OCI-LY1 (cell line): ENCODE measurements at regions not wholly inside any gene's neighbourhood (a gene's known extent, or its start where the extent isn't known, plus 50 kb on each side); places are given as distances from the start of the nearest gene placed in this dataset.

Experiments used
- H2AFZ ChIP-seq: fragments of 200-600 bp; sonication (generic), shearing (Covaris generic); 2 replicates; pipeline ENCODE4 v1.6.0; 2014; ENCODE audit warnings: antibody characterized with exemption, mild to moderate bottlenecking, low read length
- H3F3A ChIP-seq: fragments of 200-600 bp; sonication (generic), shearing (Covaris generic); 2 replicates; pipeline ENCODE4 v1.6.0; 2014; ENCODE audit warnings: mild to moderate bottlenecking, antibody characterized with exemption, low read length, moderate library complexity; ENCODE audit not compliant: insufficient read depth
- H3K27ac ChIP-seq: fragments of 200-600 bp; sonication (generic); 2 replicates; pipeline ENCODE4 v1.5.1; 2014; ENCODE audit warnings: low read length, mixed run types, mild to moderate bottlenecking, low read depth; ENCODE audit not compliant: poor library complexity, severe bottlenecking
- H3K27me3 ChIP-seq: fragments of 200-600 bp; sonication (generic); 2 replicates; pipeline ENCODE4 v1.6.0; 2014; ENCODE audit warnings: antibody characterized with exemption, mild to moderate bottlenecking, low read length, moderate library complexity; ENCODE audit not compliant: insufficient read depth
- H3K36me3 ChIP-seq: fragments of 200-600 bp; sonication (generic); 2 replicates; pipeline ENCODE4 v1.6.1; 2014; ENCODE audit warnings: mild to moderate bottlenecking, antibody characterized with exemption, low read length, moderate library complexity, mixed read lengths; ENCODE audit not compliant: insufficient read depth
- H3K4me1 ChIP-seq: fragments of 200-600 bp; sonication (generic); 2 replicates; pipeline ENCODE4 v1.5.1; 2014; ENCODE audit warnings: mild to moderate bottlenecking, low read length, moderate library complexity; ENCODE audit not compliant: insufficient read depth, severe bottlenecking
- H3K4me2 ChIP-seq: fragments of 200-600 bp; sonication (generic), shearing (Covaris generic); 2 replicates; pipeline ENCODE4 v1.6.1; 2014; ENCODE audit warnings: low read length
- H3K4me3 ChIP-seq: fragments of 200-600 bp; sonication (generic); 2 replicates; pipeline ENCODE4 v1.5.1; 2014; ENCODE audit warnings: low read length, low read depth, mild to moderate bottlenecking, mixed read lengths; ENCODE audit not compliant: poor library complexity, severe bottlenecking
- H3K79me2 ChIP-seq: fragments of 200-600 bp; shearing (Covaris generic); 2 replicates; pipeline ENCODE4 v1.6.1; 2016; ENCODE audit warnings: mixed run types, low read length, mixed read lengths; ENCODE audit not compliant: insufficient read depth
- H3K9ac ChIP-seq: fragments of 200-600 bp; sonication (generic), shearing (Covaris generic); 2 replicates; pipeline ENCODE4 v1.6.1; 2014; ENCODE audit warnings: mild to moderate bottlenecking, low read length, mixed read lengths
- H3K9me2 ChIP-seq: fragments of 200-600 bp; sonication (generic), shearing (Covaris generic); 2 replicates; pipeline ENCODE4 v1.6.1; 2014; ENCODE audit warnings: low read depth, mild to moderate bottlenecking, low read length, mixed read lengths
- H3K9me3 ChIP-seq: fragments of 200-600 bp; shearing (Covaris generic); 2 replicates; pipeline ENCODE4 v1.6.1; 2014; ENCODE audit warnings: low read length, mixed read lengths
- H4K20me1 ChIP-seq: fragments of 200-600 bp; sonication (generic), shearing (Covaris generic); 2 replicates; pipeline ENCODE4 v1.6.0; 2016; ENCODE audit warnings: mild to moderate bottlenecking, low read length; ENCODE audit not compliant: insufficient read depth
- EZH2 ChIP-seq: fragments of 200-600 bp; sonication (generic), shearing (Covaris generic); IDR thresholded peaks from 2 replicates; pipeline ENCODE4 v1.8.0; 2017; ENCODE audit warnings: borderline replicate concordance, mixed run types, mild to moderate bottlenecking, antibody characterized with exemption, low read length, moderate library complexity, mixed read lengths
- TF ChIP-seq, protein P1 (sequence below): fragments of 200-600 bp; sonication (generic), shearing (Covaris generic); IDR thresholded peaks from 2 replicates; pipeline ENCODE4 v1.5.1; 2017; ENCODE audit warnings: mild to moderate bottlenecking, antibody characterized with exemption, low read length, moderate library complexity, mixed read lengths

GRCh38 chr16:50889746-50890145 is 147.9 kb downstream of the CYLD start:
- Histone ChIP-seq H3K27ac (no peak overlapping the region), H3K9me3 (no peaks in the 10 kb centered on the region), H3K9me2 (no peaks in the 10 kb centered on the region), H3K4me1 (no peaks in the 10 kb centered on the region), H3F3A (no peaks in the 10 kb centered on the region), H3K4me2 (no peak overlapping the region), H3K27me3 (no peaks in the 10 kb centered on the region), H3K4me3 (no peak overlapping the region), H2AFZ (no peak overlapping the region), H3K9ac (no peak overlapping the region), H3K36me3 (no peaks in the 10 kb centered on the region), H4K20me1 (no peaks in the 10 kb centered on the region), H3K79me2 (no peaks in the 10 kb centered on the region)
- TF ChIP-seq, protein P1, sequence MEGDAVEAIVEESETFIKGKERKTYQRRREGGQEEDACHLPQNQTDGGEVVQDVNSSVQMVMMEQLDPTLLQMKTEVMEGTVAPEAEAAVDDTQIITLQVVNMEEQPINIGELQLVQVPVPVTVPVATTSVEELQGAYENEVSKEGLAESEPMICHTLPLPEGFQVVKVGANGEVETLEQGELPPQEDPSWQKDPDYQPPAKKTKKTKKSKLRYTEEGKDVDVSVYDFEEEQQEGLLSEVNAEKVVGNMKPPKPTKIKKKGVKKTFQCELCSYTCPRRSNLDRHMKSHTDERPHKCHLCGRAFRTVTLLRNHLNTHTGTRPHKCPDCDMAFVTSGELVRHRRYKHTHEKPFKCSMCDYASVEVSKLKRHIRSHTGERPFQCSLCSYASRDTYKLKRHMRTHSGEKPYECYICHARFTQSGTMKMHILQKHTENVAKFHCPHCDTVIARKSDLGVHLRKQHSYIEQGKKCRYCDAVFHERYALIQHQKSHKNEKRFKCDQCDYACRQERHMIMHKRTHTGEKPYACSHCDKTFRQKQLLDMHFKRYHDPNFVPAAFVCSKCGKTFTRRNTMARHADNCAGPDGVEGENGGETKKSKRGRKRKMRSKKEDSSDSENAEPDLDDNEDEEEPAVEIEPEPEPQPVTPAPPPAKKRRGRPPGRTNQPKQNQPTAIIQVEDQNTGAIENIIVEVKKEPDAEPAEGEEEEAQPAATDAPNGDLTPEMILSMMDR = no peak
- no peak for TF ChIP-seq EZH2

GRCh38 chr16:50889276-50889675 is 147.4 kb downstream of the CYLD start:
- Histone ChIP-seq H3K9ac (no peak overlapping the region), H4K20me1 (no peaks in the 10 kb centered on the region), H3K79me2 (no peaks in the 10 kb centered on the region), H3F3A (no peaks in the 10 kb centered on the region), H3K4me1 (no peaks in the 10 kb centered on the region), H3K9me2 (no peaks in the 10 kb centered on the region), H3K4me2 (no peak overlapping the region), H3K36me3 (no peaks in the 10 kb centered on the region), H3K27ac (no peak overlapping the region), H2AFZ (no peak overlapping the region), H3K4me3 (no peak overlapping the region), H3K27me3 (no peaks in the 10 kb centered on the region), H3K9me3 (no peaks in the 10 kb centered on the region)
- no peak for TF ChIP-seq EZH2
- TF ChIP-seq, protein P1 = no peak

GRCh38 chr16:50888486-50889261 is 146.8 kb downstream of the CYLD start:
- TF ChIP-seq EZH2 = no peak
- TF ChIP-seq, protein P1 = no peak
- H3K9me2 ChIP-seq = no peaks in the 10 kb centered on the region
- H3K9ac ChIP-seq = no peak overlapping the region
- no peaks in the 10 kb centered on the region for H3F3A ChIP-seq
- no peak overlapping the region for H3K4me3 ChIP-seq
- H2AFZ ChIP-seq = no peak overlapping the region
- no peaks in the 10 kb centered on the region for H3K9me3 ChIP-seq
- H3K4me1 ChIP-seq = no peaks in the 10 kb centered on the region
- H3K27me3 ChIP-seq = no peaks in the 10 kb centered on the region
- no peaks in the 10 kb centered on the region for H4K20me1 ChIP-seq
- H3K4me2 ChIP-seq = no peak overlapping the region
- H3K79me2 ChIP-seq = no peaks in the 10 kb centered on the region
- no peaks in the 10 kb centered on the region for H3K36me3 ChIP-seq
- H3K27ac ChIP-seq = no peak overlapping the region
